ENCODE measurements at regions not wholly inside any gene's neighbourhood (a gene's known extent, or its start where the extent isn't known, plus 50 kb on each side); places are given as distances from the start of the nearest gene placed in this dataset.

GRCh38 chr5:33339413-33339812, 101.4 kb upstream of the TARS1 start:
- H3K27ac ChIP-seq: no peak overlapping the region
- TF ChIP-seq ZFX (IDR thresholded peaks at IDR 0.05) (no peak), CTCF (conservative IDR thresholded peaks at IDR 0.05) (no peak)

- no peak for TF ChIP-seq ZFX (IDR thresholded peaks at IDR 0.05)
- no peak for TF ChIP-seq CTCF (conservative IDR thresholded peaks at IDR 0.05)
- no peak overlapping the region for H3K27ac ChIP-seq
Observed at GRCh38 chr5:33340195-33340594, 100.6 kb upstream of the TARS1 start.

- H3K27ac ChIP-seq: no peak overlapping the region
- TF ChIP-seq CTCF (conservative IDR thresholded peaks at IDR 0.05): no peak
- no peak for TF ChIP-seq ZFX (IDR thresholded peaks at IDR 0.05)
Observed at GRCh38 chr5:33341351-33341750, 99.4 kb upstream of the TARS1 start.

- H3K27ac ChIP-seq: no peak overlapping the region
- TF ChIP-seq ZFX (IDR thresholded peaks at IDR 0.05) (no peak), CTCF (conservative IDR thresholded peaks at IDR 0.05) (no peak)
Observed at GRCh38 chr5:33343676-33344327, 97.0 kb upstream of the TARS1 start.

- no peak overlapping the region for H3K27ac ChIP-seq
- no peak for TF ChIP-seq ZFX (IDR thresholded peaks at IDR 0.05)
- no peak for TF ChIP-seq CTCF (conservative IDR thresholded peaks at IDR 0.05)
Observed at GRCh38 chr5:33346534-33346933, 94.2 kb upstream of the TARS1 start.

GRCh38 chr5:33361781-33362180, 79.0 kb upstream of the TARS1 start:
- no peak for TF ChIP-seq ZFX (IDR thresholded peaks at IDR 0.05)
- no peak for TF ChIP-seq CTCF (conservative IDR thresholded peaks at IDR 0.05)
- no peak overlapping the region for H3K27ac ChIP-seq

GRCh38 chr5:33362915-33363314, 77.8 kb upstream of the TARS1 start:
- no peak overlapping the region for H3K27ac ChIP-seq
- TF ChIP-seq ZFX (IDR thresholded peaks at IDR 0.05) (no peak), CTCF (conservative IDR thresholded peaks at IDR 0.05) (no peak)
